Smooth muscle cell (in vitro differentiated cells): ENCODE measurements at regions not wholly inside any gene's neighbourhood (a gene's known extent, or its start where the extent isn't known, plus 50 kb on each side); places are given as distances from the start of the nearest gene placed in this dataset.

Experiments
- DNase-seq: peaks from one replicate; lab custom pipeline; 2025; ENCODE audit not compliant: unreplicated experiment; lab: John Stamatoyannopoulos, UW
- H2AFZ ChIP-seq: fragments of 200-600 bp; sonication (generic); 2 replicates; pipeline ENCODE4 v1.6.0; 2016; ENCODE audit warnings: antibody characterized with exemption, low read depth, mild to moderate bottlenecking
- H3F3A ChIP-seq: fragments of 200-600 bp; sonication (generic); 2 replicates; pipeline ENCODE4 v1.6.0; 2017; ENCODE audit warnings: antibody characterized with exemption, low read depth
- H3K27ac ChIP-seq: fragments of 200-600 bp; sonication (generic); 2 replicates; pipeline ENCODE4 v1.5.1; 2016; ENCODE audit warnings: low read depth, mild to moderate bottlenecking
- H3K27me3 ChIP-seq: fragments of 200-600 bp; sonication (generic); 2 replicates; pipeline ENCODE4 v1.6.1; 2016; ENCODE audit warnings: low read depth, mild to moderate bottlenecking
- H3K36me3 ChIP-seq: fragments of 200-600 bp; sonication (generic); 2 replicates; pipeline ENCODE4 v1.5.1; 2016; ENCODE audit warnings: low read depth
- H3K4me1 ChIP-seq: fragments of 200-600 bp; sonication (generic); 2 replicates; pipeline ENCODE4 v1.5.1; 2016; ENCODE audit warnings: low read depth
- H3K4me2 ChIP-seq: fragments of 200-600 bp; sonication (generic); 2 replicates; pipeline ENCODE4 v1.6.0; 2016; ENCODE audit warnings: mild to moderate bottlenecking
- H3K4me3 ChIP-seq: fragments of 200-600 bp; sonication (generic); 2 replicates; pipeline ENCODE4 v1.5.1; 2016; ENCODE audit warnings: mild to moderate bottlenecking
- H3K79me2 ChIP-seq: fragments of 200-600 bp; sonication (generic); 2 replicates; pipeline ENCODE4 v1.6.0; 2016; ENCODE audit warnings: low read depth, mild to moderate bottlenecking
- H3K9ac ChIP-seq: fragments of 200-600 bp; sonication (generic); 2 replicates; pipeline ENCODE4 v1.6.0; 2016; ENCODE audit warnings: low read depth
- H3K9me3 ChIP-seq: fragments of 200-600 bp; sonication (generic); replicated peaks from 2 replicates; pipeline ENCODE4 v1.5.1; 2016; ENCODE audit warnings: low read depth
- H4K20me1 ChIP-seq: fragments of 200-600 bp; sonication (generic); 2 replicates; pipeline ENCODE4 v1.6.0; 2016; ENCODE audit warnings: low read depth
- WGBS: methylation state at CpG from one replicate; pipeline ENCODE4 v1.1.7; 2016; ENCODE audit warnings: low lambda C conversion rate; 5-methylcytosine and 5-hydroxymethylcytosine counted together
- TF ChIP-seq, protein P1 (sequence below): fragments of 200-600 bp; sonication (generic); IDR thresholded peaks from 2 replicates; pipeline ENCODE4 v1.5.1; 2017; ENCODE audit warnings: borderline replicate concordance, mild to moderate bottlenecking, antibody characterized with exemption; ENCODE audit not compliant: insufficient read depth, poor library complexity, severe bottlenecking

DNA sequence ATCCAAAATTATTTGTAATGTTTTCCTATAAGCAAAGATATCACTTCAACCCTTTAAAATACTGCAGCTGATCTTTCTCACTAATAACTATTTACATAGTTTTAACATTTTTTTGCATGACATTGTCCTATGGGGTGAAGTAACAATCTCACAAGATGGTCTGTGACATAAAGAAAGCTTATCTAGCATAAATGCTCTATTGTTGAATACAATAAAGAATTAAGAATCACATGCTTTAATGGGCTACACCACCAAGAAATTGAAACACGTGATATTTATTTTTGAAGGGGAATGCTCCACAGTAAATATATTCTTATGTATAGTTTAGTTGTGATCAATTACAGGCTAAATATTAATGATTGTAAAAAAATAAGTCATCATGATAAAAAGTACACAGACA, 441.1 kb downstream of the PTH2R start:
- WGBS = 81% methylated on average over 1 of the region's 1 CpG
- no peaks in the 10 kb centered on the region for H3K79me2 ChIP-seq
- H3K27ac ChIP-seq = no peak overlapping the region
- no peaks in the 10 kb centered on the region for H3K9me3 ChIP-seq
- no peak for DNase-seq
- no peaks in the 10 kb centered on the region for H4K20me1 ChIP-seq
- H3K4me1 ChIP-seq = no peaks in the 10 kb centered on the region
- TF ChIP-seq, protein P1, sequence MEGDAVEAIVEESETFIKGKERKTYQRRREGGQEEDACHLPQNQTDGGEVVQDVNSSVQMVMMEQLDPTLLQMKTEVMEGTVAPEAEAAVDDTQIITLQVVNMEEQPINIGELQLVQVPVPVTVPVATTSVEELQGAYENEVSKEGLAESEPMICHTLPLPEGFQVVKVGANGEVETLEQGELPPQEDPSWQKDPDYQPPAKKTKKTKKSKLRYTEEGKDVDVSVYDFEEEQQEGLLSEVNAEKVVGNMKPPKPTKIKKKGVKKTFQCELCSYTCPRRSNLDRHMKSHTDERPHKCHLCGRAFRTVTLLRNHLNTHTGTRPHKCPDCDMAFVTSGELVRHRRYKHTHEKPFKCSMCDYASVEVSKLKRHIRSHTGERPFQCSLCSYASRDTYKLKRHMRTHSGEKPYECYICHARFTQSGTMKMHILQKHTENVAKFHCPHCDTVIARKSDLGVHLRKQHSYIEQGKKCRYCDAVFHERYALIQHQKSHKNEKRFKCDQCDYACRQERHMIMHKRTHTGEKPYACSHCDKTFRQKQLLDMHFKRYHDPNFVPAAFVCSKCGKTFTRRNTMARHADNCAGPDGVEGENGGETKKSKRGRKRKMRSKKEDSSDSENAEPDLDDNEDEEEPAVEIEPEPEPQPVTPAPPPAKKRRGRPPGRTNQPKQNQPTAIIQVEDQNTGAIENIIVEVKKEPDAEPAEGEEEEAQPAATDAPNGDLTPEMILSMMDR = no peak
- H3K4me2 ChIP-seq = no peak overlapping the region
- H2AFZ ChIP-seq = no peak overlapping the region
- no peaks in the 10 kb centered on the region for H3K36me3 ChIP-seq
- no peaks in the 10 kb centered on the region for H3F3A ChIP-seq
- H3K27me3 ChIP-seq = no peaks in the 10 kb centered on the region
- H3K4me3 ChIP-seq = no peak overlapping the region
- H3K9ac ChIP-seq = no peak overlapping the region

DNA sequence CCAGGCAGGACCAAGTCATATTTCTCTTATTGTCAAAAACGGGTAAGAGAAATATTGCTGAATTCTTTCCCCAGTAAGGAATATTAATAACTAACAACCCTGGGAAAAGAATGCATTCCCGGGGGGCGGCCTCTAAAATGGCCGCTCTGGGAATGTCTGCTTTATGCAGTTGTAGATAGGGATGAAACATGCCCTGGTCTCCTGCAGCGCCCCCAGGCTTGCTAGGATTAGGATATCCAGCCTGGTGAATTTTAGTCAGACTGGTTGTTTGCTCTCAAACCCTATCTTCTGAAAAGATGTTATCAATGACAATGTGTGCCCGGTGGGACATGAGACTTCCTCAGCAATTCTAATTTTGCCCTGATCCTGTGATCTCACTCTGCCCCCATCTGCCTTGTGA, 448.1 kb downstream of the PTH2R start:
- Histone ChIP-seq H3K4me1 (no peaks in the 10 kb centered on the region), H3K4me3 (no peak overlapping the region), H3K27ac (no peak overlapping the region), H3K79me2 (no peaks in the 10 kb centered on the region), H3K9ac (no peak overlapping the region), H3F3A (no peaks in the 10 kb centered on the region), H3K27me3 (no peaks in the 10 kb centered on the region), H4K20me1 (no peaks in the 10 kb centered on the region), H3K9me3 (no peaks in the 10 kb centered on the region), H3K4me2 (no peak overlapping the region), H3K36me3 (no peaks in the 10 kb centered on the region), H2AFZ (no peak overlapping the region)
- TF ChIP-seq, protein P1 = no peak
- WGBS = 90% methylated on average over 6 of the region's 6 CpGs
- no peak for DNase-seq

DNA sequence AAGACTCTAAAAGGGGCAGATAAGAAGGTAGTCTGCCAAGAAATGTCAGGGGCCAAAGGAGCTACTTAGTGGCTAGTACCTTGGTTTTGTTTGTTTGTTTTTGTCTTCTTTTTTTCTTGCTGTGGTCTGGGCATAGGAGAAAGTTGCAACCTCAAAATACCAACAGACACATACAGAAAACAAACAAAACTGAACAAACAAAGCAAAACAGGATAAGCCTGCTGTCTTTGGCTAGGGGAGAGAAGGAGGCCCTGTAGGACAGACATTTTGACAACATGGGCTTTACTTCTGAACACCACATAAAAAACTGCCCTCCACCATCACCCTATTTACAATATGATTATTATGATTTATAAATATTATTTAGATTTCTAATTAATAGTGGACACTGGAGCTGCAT, 460.8 kb downstream of the PTH2R start:
- no peaks in the 10 kb centered on the region for H3K27me3 ChIP-seq
- no peak overlapping the region for H3K9ac ChIP-seq
- no peaks in the 10 kb centered on the region for H3K36me3 ChIP-seq
- H3K27ac ChIP-seq = no peak overlapping the region
- H4K20me1 ChIP-seq = no peaks in the 10 kb centered on the region
- no peaks in the 10 kb centered on the region for H3F3A ChIP-seq
- no peaks in the 10 kb centered on the region for H3K9me3 ChIP-seq
- TF ChIP-seq, protein P1 = no peak
- H2AFZ ChIP-seq = no peak overlapping the region
- H3K79me2 ChIP-seq = no peaks in the 10 kb centered on the region
- H3K4me3 ChIP-seq = no peak overlapping the region
- DNase-seq = no peak
- H3K4me2 ChIP-seq = no peak overlapping the region
- H3K4me1 ChIP-seq = no peaks in the 10 kb centered on the region

DNA sequence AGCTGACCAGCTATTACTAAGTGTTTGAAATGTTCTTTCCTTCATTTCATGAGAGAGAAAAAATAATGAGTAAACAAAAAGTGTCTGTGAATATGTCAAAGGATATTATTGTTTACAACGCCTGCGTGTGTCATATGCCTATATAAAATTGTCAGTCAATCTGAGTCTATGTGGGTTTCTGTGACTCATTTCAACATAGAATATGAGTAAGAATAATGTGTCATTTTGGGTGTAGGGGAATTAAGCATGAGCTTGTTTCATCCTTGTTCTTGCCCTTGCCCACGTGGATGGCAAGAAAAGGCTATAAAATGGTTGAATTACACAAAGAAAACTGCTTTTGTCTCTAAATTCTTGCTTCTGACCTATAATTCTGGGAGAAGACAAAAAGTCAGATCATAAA, 466.0 kb downstream of the PTH2R start:
- Histone ChIP-seq H3K79me2 (no peaks in the 10 kb centered on the region), H4K20me1 (no peaks in the 10 kb centered on the region), H3K4me2 (no peak overlapping the region), H2AFZ (no peak overlapping the region), H3K36me3 (no peaks in the 10 kb centered on the region), H3K27me3 (no peaks in the 10 kb centered on the region), H3K27ac (no peak overlapping the region), H3K9ac (no peak overlapping the region), H3K4me3 (no peak overlapping the region), H3K9me3 (no peaks in the 10 kb centered on the region), H3F3A (no peaks in the 10 kb centered on the region), H3K4me1 (no peaks in the 10 kb centered on the region)
- no peak for DNase-seq
- 82% methylated on average over 3 of the region's 3 CpGs for WGBS
- TF ChIP-seq, protein P1 = no peak
